Activated T-cell treated with anti-CD3 and anti-CD28 coated beads, Interleukin-2, amount 50 U/mL, for 72 hours (primary cell): ENCODE measurements at regions not wholly inside any gene's neighbourhood (a gene's known extent, or its start where the extent isn't known, plus 50 kb on each side); places are given as distances from the start of the nearest gene placed in this dataset.
"Not testable (repeated sequence)": the region's sequence is repeated elsewhere in the genome, so short reads cannot be mapped to it uniquely, and the experiment has no call there.

ENCODE experiments used
- ATAC-seq, 2 donors: fragments of 150-1000 bp; cut with Tn5 transposase; replicated peaks in 1 of 2; 2 replicates each; pipeline ENCODE4 v1.10.0; 2021; ENCODE audit warnings: moderate library complexity in 2 of 2, mild to moderate bottlenecking in 1 of 2
- DNase-seq, 2 donors: peaks; one replicate each; pipeline ENCODE4 v3.0.0; 2021 to 2022; ENCODE audit warnings: mixed read lengths in 1 of 2
- H3K27ac Mint-ChIP-seq: one replicate; pipeline ENCODE4 v1.8.0; 2022; ENCODE audit warnings: mild to moderate bottlenecking, moderate library complexity, mixed read lengths
- H3K27me3 Mint-ChIP-seq: one replicate; pipeline ENCODE4 v1.8.0; 2022; ENCODE audit warnings: low read depth, mixed read lengths
- H3K36me3 Mint-ChIP-seq, 2 donors: one replicate each; pipeline ENCODE4 v1.8.0; 2022; ENCODE audit warnings: mixed read lengths in 2 of 2, mild to moderate bottlenecking in 1 of 2; ENCODE audit not compliant: insufficient read depth in 2 of 2
- H3K4me1 Mint-ChIP-seq: one replicate; pipeline ENCODE4 v1.8.0; 2022; ENCODE audit warnings: low read depth, mixed read lengths
- H3K4me3 Mint-ChIP-seq, 2 donors: one replicate each; pipeline ENCODE4 v1.8.0; 2022; ENCODE audit warnings: mild to moderate bottlenecking in 2 of 2, mixed read lengths in 2 of 2, moderate library complexity in 2 of 2
- H3K9me3 Mint-ChIP-seq, 2 donors: one replicate each; pipeline ENCODE4 v1.8.0; 2022; ENCODE audit warnings: mixed read lengths in 2 of 2

GRCh38 chr17:54662978-54663876 lies 237.4 kb upstream of the TOM1L1 start:
- Mint-ChIP-seq H3K27ac (no peak overlapping the region), H3K36me3 (no peaks in the 10 kb centered on the region), H3K4me3 (no peak overlapping the region)

DNA sequence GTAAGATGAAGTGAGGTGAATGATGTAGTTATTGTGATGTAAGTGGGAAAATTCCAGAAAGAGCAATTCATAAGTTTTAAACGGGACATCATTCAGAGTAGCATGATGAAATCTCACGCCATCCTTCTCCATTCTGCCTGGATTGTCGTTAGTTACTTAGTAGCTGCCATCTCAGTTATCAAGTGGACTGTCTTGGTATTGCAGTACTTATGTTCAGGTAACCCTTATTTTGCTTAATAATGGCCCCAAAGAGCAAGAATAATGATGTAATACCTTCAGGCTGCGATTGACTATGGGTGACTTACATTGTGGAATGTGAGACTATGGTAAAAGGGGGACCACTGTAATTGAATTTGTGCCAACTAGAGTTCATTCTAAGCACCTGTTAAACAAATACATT lies 234.1 kb upstream of the TOM1L1 start:
- H3K27me3 Mint-ChIP-seq, result no peaks in the 10 kb centered on the region
- no peak overlapping the region for H3K4me3 Mint-ChIP-seq
- no peak for DNase-seq
- no peaks in the 10 kb centered on the region for H3K36me3 Mint-ChIP-seq
- no peak overlapping the region for H3K27ac Mint-ChIP-seq
- ATAC-seq, result no peak
- H3K4me1 Mint-ChIP-seq, result no peaks in the 10 kb centered on the region
- peaks cover 3 to 4% of the 10 kb centered on the region in 2 donors for H3K9me3 Mint-ChIP-seq

More at GRCh38 chr17:54662978-54663876, 237.4 kb upstream of the TOM1L1 start:
- H3K27me3 Mint-ChIP-seq, result no peaks in the 10 kb centered on the region
- no peaks in the 10 kb centered on the region for H3K4me1 Mint-ChIP-seq
- ATAC-seq (no peak), DNase-seq (no peak)
- peaks cover 10 to 12% of the 10 kb centered on the region in 2 donors for H3K9me3 Mint-ChIP-seq

DNA sequence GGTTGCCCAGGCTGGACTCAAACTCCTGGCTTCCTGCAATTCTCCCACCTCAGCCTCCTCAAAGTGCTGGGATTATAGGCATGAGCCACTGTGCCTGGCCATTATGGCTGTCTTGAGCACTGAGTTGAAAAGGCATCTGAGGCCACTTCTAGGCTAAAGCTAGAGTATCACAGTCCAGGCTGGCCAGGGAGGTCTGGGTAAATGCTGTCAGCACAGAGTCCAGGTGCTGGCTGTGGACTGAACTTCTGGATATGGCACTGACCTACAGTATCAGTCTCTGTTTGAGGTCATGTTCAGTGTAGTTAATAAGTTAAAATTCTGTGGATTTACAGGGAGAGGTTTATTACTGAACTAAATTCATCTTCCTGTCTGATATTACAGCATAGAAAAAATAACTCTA lies 222.5 kb upstream of the TOM1L1 start:
- DNase-seq (no peak), ATAC-seq (no peak)
- Mint-ChIP-seq H3K4me1 (no peaks in the 10 kb centered on the region), H3K9me3 (peaks cover 4 to 11% of the 10 kb centered on the region in 2 donors), H3K27ac (no peak overlapping the region), H3K27me3 (no peaks in the 10 kb centered on the region), H3K4me3 (no peak overlapping the region), H3K36me3 (peaks cover 0 to 2% of the 10 kb centered on the region in 2 donors)

DNA sequence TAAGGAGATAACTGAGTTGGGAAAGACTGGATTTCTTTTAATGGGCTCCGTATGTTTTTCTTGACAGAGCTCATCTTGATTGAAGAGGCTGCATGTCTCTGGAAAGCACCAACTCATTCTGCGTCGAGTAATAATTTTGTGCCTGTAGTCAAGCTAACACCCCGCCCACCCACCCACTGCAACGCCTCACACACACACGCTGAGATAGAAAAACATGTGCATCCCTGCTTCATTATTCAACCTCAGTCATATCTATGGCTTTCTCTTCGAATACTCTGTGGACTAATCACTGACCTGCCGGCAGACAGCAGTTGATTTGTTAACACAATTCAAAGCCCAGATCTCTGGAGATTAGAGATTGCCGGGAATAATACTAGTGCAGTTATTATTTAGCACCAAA lies 220.2 kb upstream of the TOM1L1 start:
- Mint-ChIP-seq H3K4me1 (no peaks in the 10 kb centered on the region), H3K36me3 (no peaks in the 10 kb centered on the region), H3K27me3 (no peaks in the 10 kb centered on the region), H3K4me3 (no peak overlapping the region), H3K27ac (no peak overlapping the region), H3K9me3 (peaks cover 0 to 7% of the 10 kb centered on the region in 2 donors)
- no peak for DNase-seq
- ATAC-seq, result no peak

- H3K4me1 Mint-ChIP-seq, result no peaks in the 10 kb centered on the region
- no peak for ATAC-seq
- H3K9me3 Mint-ChIP-seq, result peaks cover 0 to 2% of the 10 kb centered on the region in 2 donors
- DNase-seq, result no peak
- no peak overlapping the region for H3K4me3 Mint-ChIP-seq
- H3K36me3 Mint-ChIP-seq, result no peaks in the 10 kb centered on the region
- H3K27me3 Mint-ChIP-seq, result no peaks in the 10 kb centered on the region
- H3K27ac Mint-ChIP-seq, result no peak overlapping the region
Observed at GRCh38 chr17:54694287-54694887, 206.3 kb upstream of the TOM1L1 start.

- ATAC-seq, H3K27me3 Mint-ChIP-seq, H3K9me3 Mint-ChIP-seq, H3K4me1 Mint-ChIP-seq, H3K36me3 Mint-ChIP-seq, H3K27ac Mint-ChIP-seq, H3K4me3 Mint-ChIP-seq, DNase-seq: not testable (repeated sequence)
Observed at GRCh38 chr17:54712798-54713197, 187.9 kb upstream of the TOM1L1 start.

- DNase-seq (no peak), ATAC-seq (no peak)
- Mint-ChIP-seq H3K27me3 (no peaks in the 10 kb centered on the region), H3K9me3 (peaks cover 2 to 3% of the 10 kb centered on the region in 2 donors), H3K27ac (no peak overlapping the region), H3K36me3 (no peaks in the 10 kb centered on the region), H3K4me3 (no peak overlapping the region), H3K4me1 (no peaks in the 10 kb centered on the region)
Observed at GRCh38 chr17:54718286-54718685, 182.4 kb upstream of the TOM1L1 start.

GRCh38 chr17:54727624-54728023 lies 173.0 kb upstream of the TOM1L1 start:
- Mint-ChIP-seq H3K27ac (no peak overlapping the region), H3K36me3 (peaks cover 5 to 7% of the 10 kb centered on the region in 2 donors), H3K9me3 (peaks cover 10 to 14% of the 10 kb centered on the region in 2 donors), H3K27me3 (no peaks in the 10 kb centered on the region), H3K4me3 (no peak overlapping the region), H3K4me1 (no peaks in the 10 kb centered on the region)
- ATAC-seq, result no peak
- no peak for DNase-seq

DNA sequence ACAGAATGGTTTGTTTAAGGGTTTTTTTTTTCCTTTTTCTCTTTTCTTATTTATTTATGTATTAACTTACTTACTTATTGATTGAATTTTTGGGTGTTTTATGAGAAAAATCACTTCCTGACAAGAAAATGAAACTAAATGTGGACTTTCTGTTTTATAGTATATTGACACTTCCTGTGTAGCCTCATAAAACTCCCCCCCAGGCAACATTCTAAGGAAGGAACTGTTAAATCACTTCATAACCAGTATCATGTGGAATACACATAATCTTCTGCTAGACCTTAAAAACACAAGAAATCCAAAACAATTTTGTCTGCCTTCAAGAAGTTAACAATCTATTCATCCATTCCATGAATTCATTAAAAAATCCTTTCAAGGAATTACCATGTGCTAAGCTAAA lies 164.1 kb upstream of the TOM1L1 start:
- ATAC-seq, result no peak
- no peak for DNase-seq
- H3K27ac Mint-ChIP-seq, result no peak overlapping the region
- H3K4me1 Mint-ChIP-seq, result no peaks in the 10 kb centered on the region
- H3K27me3 Mint-ChIP-seq, result no peaks in the 10 kb centered on the region
- no peaks in the 10 kb centered on the region for H3K36me3 Mint-ChIP-seq
- H3K4me3 Mint-ChIP-seq, result no peak overlapping the region
- peaks cover 2 to 6% of the 10 kb centered on the region in 2 donors for H3K9me3 Mint-ChIP-seq

DNA sequence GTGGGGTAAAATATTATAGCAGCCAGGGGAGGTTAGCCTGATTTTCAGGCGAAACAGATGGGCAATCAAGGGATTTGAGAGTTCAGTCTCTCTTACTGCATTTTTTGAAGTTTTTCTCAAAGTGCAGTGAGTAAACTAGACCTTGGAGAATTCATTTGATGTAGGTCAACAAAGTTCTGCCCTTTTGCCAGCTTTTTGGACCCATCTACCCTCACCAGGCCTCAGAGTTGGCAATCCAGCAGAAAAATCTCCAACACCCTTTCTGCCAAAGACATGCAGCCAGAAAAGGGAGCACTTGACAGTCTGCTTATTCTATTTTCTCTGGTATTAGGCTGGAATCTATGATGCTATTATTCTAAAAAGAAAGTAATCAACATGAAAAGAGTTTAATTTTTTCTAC lies 162.2 kb upstream of the TOM1L1 start:
- H3K27ac Mint-ChIP-seq, result no peak overlapping the region
- H3K9me3 Mint-ChIP-seq, result peaks cover 2 to 6% of the 10 kb centered on the region in 2 donors
- H3K4me3 Mint-ChIP-seq, result no peak overlapping the region

GRCh38 chr17:54744750-54745149 lies 155.9 kb upstream of the TOM1L1 start:
- H3K27me3 Mint-ChIP-seq, result no peaks in the 10 kb centered on the region
- no peaks in the 10 kb centered on the region for H3K36me3 Mint-ChIP-seq
- ATAC-seq (no peak), DNase-seq (no peak)
- no peak overlapping the region for H3K4me3 Mint-ChIP-seq
- H3K4me1 Mint-ChIP-seq, result no peaks in the 10 kb centered on the region
- H3K9me3 Mint-ChIP-seq, result peaks cover 10 to 14% of the 10 kb centered on the region in 2 donors
- H3K27ac Mint-ChIP-seq, result no peak overlapping the region

More for the DNA sequence above, 162.2 kb upstream of the TOM1L1 start:
- H3K4me1 Mint-ChIP-seq, result no peaks in the 10 kb centered on the region
- no peaks in the 10 kb centered on the region for H3K36me3 Mint-ChIP-seq
- ATAC-seq (no peak), DNase-seq (no peak)
- H3K27me3 Mint-ChIP-seq, result no peaks in the 10 kb centered on the region

GRCh38 chr17:54745239-54745638 lies 155.4 kb upstream of the TOM1L1 start:
- no peak for ATAC-seq
- no peak for DNase-seq
- Mint-ChIP-seq H3K27me3 (no peaks in the 10 kb centered on the region), H3K4me3 (no peak overlapping the region), H3K9me3 (peaks cover 10 to 14% of the 10 kb centered on the region in 2 donors), H3K27ac (no peak overlapping the region), H3K36me3 (no peaks in the 10 kb centered on the region), H3K4me1 (no peaks in the 10 kb centered on the region)

DNA sequence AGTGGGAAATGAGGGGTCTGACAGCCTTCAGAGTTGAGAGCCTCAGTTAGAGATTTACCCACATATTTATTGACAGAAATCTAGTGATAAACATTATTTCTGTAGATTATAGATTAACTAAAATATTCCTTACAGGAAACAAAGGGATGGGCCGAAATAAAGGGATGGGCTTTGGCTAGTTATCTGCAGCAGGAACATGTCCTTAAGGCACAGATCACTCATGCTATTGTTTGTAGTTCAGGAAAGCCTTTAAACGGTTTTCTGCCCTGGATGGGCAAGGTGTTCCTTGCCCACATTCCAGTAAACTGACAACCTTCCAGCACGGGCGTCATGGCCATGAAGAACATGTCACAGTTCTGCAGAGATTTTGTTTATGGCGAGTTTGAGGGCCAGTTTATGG lies 154.8 kb upstream of the TOM1L1 start:
- no peak for DNase-seq

More for the DNA sequence above, 154.8 kb upstream of the TOM1L1 start:
- H3K9me3 Mint-ChIP-seq, result peaks cover 10 to 16% of the 10 kb centered on the region in 2 donors
- H3K27ac Mint-ChIP-seq, result no peak overlapping the region
- ATAC-seq, result no peak
- H3K4me3 Mint-ChIP-seq, result no peak overlapping the region
- H3K36me3 Mint-ChIP-seq, result no peaks in the 10 kb centered on the region
- H3K27me3 Mint-ChIP-seq, result no peaks in the 10 kb centered on the region
- no peaks in the 10 kb centered on the region for H3K4me1 Mint-ChIP-seq
